H1 (cell line): ENCODE measurements at regions not wholly inside any gene's neighbourhood (a gene's known extent, or its start where the extent isn't known, plus 50 kb on each side); places are given as distances from the start of the nearest gene placed in this dataset.
"Not testable (repeated sequence)": the region's sequence is repeated elsewhere in the genome, so short reads cannot be mapped to it uniquely, and the experiment has no call there.

Experiments used
- CTCF ChIA-PET: fragments of 300-600 bp; sonication (Branson Sonifier 250); formaldehyde crosslinking; loops from one replicate; lab custom pipeline; 2021; ENCODE audit not compliant: partially characterized antibody; lab: Charles Lee
- POLR2A ChIA-PET: fragments of 300-600 bp; sonication (Branson Sonifier 250); formaldehyde crosslinking; loops from one replicate; lab custom pipeline; 2021; ENCODE audit warnings: inconsistent platforms; ENCODE audit not compliant: partially characterized antibody; lab: Charles Lee
- DNase-seq, 2 experiments: peaks; one replicate each; pipeline versions ENCODE4 v3.0.0 to v3.0.0-alpha.2; 2010 to 2022; ENCODE audit warnings: low spot score in 2 of 2, low read depth in 1 of 2, mixed read lengths in 1 of 2
- FAIRE-seq: peaks from 2 replicates; lab custom pipeline; 2011; peaks lifted over from hg19 to GRCh38; lab: Jason Lieb, UNC
- H2AFZ ChIP-seq: 2 replicates; pipeline ENCODE4 v1.8.1; 2012; ENCODE audit warnings: low read length, inconsistent platforms
- H2AK5ac ChIP-seq: 2 replicates; pipeline ENCODE4 v1.6.1; 2013; ENCODE audit warnings: low read depth, low read length
- H2BK120ac ChIP-seq: replicated peaks from 2 replicates; pipeline ENCODE3; 2013; ENCODE audit warnings: low read depth, low read length, inconsistent platforms
- H2BK12ac ChIP-seq: 2 replicates; pipeline ENCODE4 v1.6.1; 2013; ENCODE audit warnings: low read depth, low read length
- H2BK15ac ChIP-seq: 2 replicates; pipeline ENCODE4 v1.6.1; 2013; ENCODE audit warnings: low read length
- H2BK20ac ChIP-seq: 2 replicates; pipeline ENCODE4 v1.6.1; 2013; ENCODE audit warnings: low read length
- H2BK5ac ChIP-seq: 2 replicates; pipeline ENCODE4 v1.6.1; 2013; ENCODE audit warnings: low read depth, low read length
- H3K14ac ChIP-seq: 2 replicates; pipeline ENCODE4 v1.6.1; 2013; ENCODE audit warnings: inconsistent platforms; ENCODE audit not compliant: insufficient read length
- H3K18ac ChIP-seq: 2 replicates; pipeline ENCODE4 v1.6.1; 2013; ENCODE audit warnings: low read length; ENCODE audit errors: extremely low read depth
- H3K23ac ChIP-seq: 2 replicates; pipeline ENCODE4 v1.6.1; 2013; ENCODE audit warnings: inconsistent platforms; ENCODE audit not compliant: insufficient read length
- H3K23me2 ChIP-seq: 2 replicates; pipeline ENCODE4 v1.6.1; 2013; ENCODE audit warnings: low read depth, low read length
- H3K27ac ChIP-seq: 2 replicates; pipeline ENCODE4 v1.6.1; 2011; ENCODE audit warnings: low read depth, low read length, inconsistent platforms
- H3K27me3 ChIP-seq, 4 experiments: replicated peaks in 1 of 4; 1 replicate in 1 of 4; 2 replicates in 3 of 4; pipeline versions ENCODE4 v1.6.1 to v1.8.1; 2011 to 2013; ENCODE audit warnings: low read length in 3 of 4, mild to moderate bottlenecking in 3 of 4, inconsistent platforms in 2 of 4, mixed read lengths in 2 of 4, moderate library complexity in 1 of 4; ENCODE audit not compliant: control insufficient read depth in 3 of 4, insufficient read depth in 3 of 4; ENCODE audit errors: extremely low read depth in 1 of 4
- H3K36me3 ChIP-seq, 4 experiments: 2 replicates each; pipeline versions ENCODE4 v1.6.1 to v1.8.1; 2011 to 2013; ENCODE audit warnings: mild to moderate bottlenecking in 4 of 4, low read length in 3 of 4, moderate library complexity in 2 of 4, control low read depth in 1 of 4, inconsistent platforms in 1 of 4; ENCODE audit not compliant: insufficient read depth in 4 of 4, control insufficient read depth in 2 of 4
- H3K4ac ChIP-seq: replicated peaks from 2 replicates; pipeline ENCODE3; 2013; ENCODE audit warnings: low read length, low read depth, mixed read lengths, inconsistent platforms; ENCODE audit not compliant: insufficient read length
- H3K4me1 ChIP-seq, 4 experiments: replicated peaks in 1 of 4; 1 replicate in 1 of 4; 2 replicates in 3 of 4; pipeline versions ENCODE4 v1.6.1 to v1.8.1; 2011 to 2013; ENCODE audit warnings: low read length in 3 of 4, inconsistent platforms in 2 of 4, mixed read lengths in 1 of 4; ENCODE audit not compliant: insufficient read depth in 4 of 4, control insufficient read depth in 3 of 4
- H3K4me2 ChIP-seq, 2 experiments: 2 replicates each; pipeline versions ENCODE4 v1.6.1 to v1.8.1; 2011 to 2013; ENCODE audit warnings: low read depth in 2 of 2, low read length in 2 of 2, control low read depth in 1 of 2, inconsistent platforms in 1 of 2, mild to moderate bottlenecking in 1 of 2; ENCODE audit not compliant: insufficient read depth in 1 of 2
- H3K4me3 ChIP-seq, 4 experiments: fragments of 200-600, 300-600 bp in 1 of 4; sonication (generic), shearing (Covaris generic), sonication (Bioruptor Twin) in 1 of 4; 2 replicates each; pipeline versions ENCODE4 v1.5.1 to v1.8.1; 2011 to 2016; ENCODE audit warnings: low read length in 4 of 4, low read depth in 3 of 4, control low read depth in 2 of 4, inconsistent platforms in 2 of 4, mild to moderate bottlenecking in 2 of 4, mixed read lengths in 1 of 4, moderate library complexity in 1 of 4; ENCODE audit not compliant: insufficient read depth in 2 of 4; ENCODE audit errors: extremely low read depth in 1 of 4
- H3K56ac ChIP-seq: replicated peaks from 2 replicates; pipeline ENCODE3; 2013; ENCODE audit warnings: low read depth, mild to moderate bottlenecking, mixed read lengths, low read length, inconsistent platforms; ENCODE audit not compliant: insufficient read length
- H3K79me1 ChIP-seq: 2 replicates; pipeline ENCODE4 v1.6.1; 2013; ENCODE audit warnings: low read depth, low read length, control low read depth
- H3K79me2 ChIP-seq, 2 experiments: 2 replicates each; pipeline versions ENCODE4 v1.6.1 to v1.8.1; 2012 to 2013; ENCODE audit warnings: low read length in 2 of 2, mild to moderate bottlenecking in 2 of 2, inconsistent platforms in 1 of 2; ENCODE audit not compliant: insufficient read depth in 2 of 2, control insufficient read depth in 1 of 2
- H3K9ac ChIP-seq, 4 experiments: replicated peaks in 1 of 4; 1 replicate in 1 of 4; 2 replicates in 3 of 4; pipeline versions ENCODE4 v1.6.1 to v1.8.1; 2011 to 2013; ENCODE audit warnings: low read depth in 3 of 4, low read length in 3 of 4, control low read depth in 2 of 4, mild to moderate bottlenecking in 2 of 4, moderate library complexity in 2 of 4, inconsistent platforms in 1 of 4; ENCODE audit errors: extremely low read depth in 1 of 4
- H3K9me3 ChIP-seq, 2 experiments: 2 replicates each; pipeline versions ENCODE4 v1.6.1 to v1.8.1; 2012 to 2013; ENCODE audit warnings: mild to moderate bottlenecking in 2 of 2, moderate library complexity in 2 of 2, control low read depth in 1 of 2, inconsistent platforms in 1 of 2, low read depth in 1 of 2, low read length in 1 of 2, mixed read lengths in 1 of 2; ENCODE audit not compliant: insufficient read depth in 2 of 2
- H4K20me1 ChIP-seq, 2 experiments: replicated peaks in 1 of 2; 2 replicates each; pipeline versions ENCODE3 to v1.8.1; 2011 to 2013; ENCODE audit warnings: inconsistent platforms in 2 of 2, low read length in 2 of 2, mild to moderate bottlenecking in 1 of 2; ENCODE audit not compliant: insufficient read depth in 2 of 2, control insufficient read depth in 1 of 2
- H4K5ac ChIP-seq: 2 replicates; pipeline ENCODE4 v1.6.1; 2013; ENCODE audit warnings: low read length, low read depth, mixed read lengths, inconsistent platforms; ENCODE audit not compliant: insufficient read length
- H4K8ac ChIP-seq: 2 replicates; pipeline ENCODE4 v1.8.0; 2013; ENCODE audit warnings: mild to moderate bottlenecking, moderate library complexity, low read length, inconsistent platforms; ENCODE audit not compliant: insufficient read depth; ENCODE audit errors: extremely low read depth
- H4K91ac ChIP-seq: replicated peaks from 2 replicates; pipeline ENCODE3; 2013; ENCODE audit warnings: low read length, mixed read lengths, inconsistent platforms; ENCODE audit not compliant: insufficient read length
- CTCF ChIP-seq, 3 experiments: IDR thresholded peaks; 1 replicate in 2 of 3; 2 replicates in 1 of 3; pipeline versions ENCODE4 v1.5.1 to v1.6.1; 2011; ENCODE audit warnings: low read length in 3 of 3, mild to moderate bottlenecking in 3 of 3, inconsistent platforms in 2 of 3, low read depth in 1 of 3, moderate library complexity in 1 of 3; ENCODE audit not compliant: insufficient read depth in 1 of 3; ENCODE audit errors: control extremely low read depth in 1 of 3
- GABPA ChIP-seq: IDR thresholded peaks from 2 replicates; pipeline ENCODE4 v1.6.1; 2011; ENCODE audit warnings: mild to moderate bottlenecking, low read length, moderate library complexity, borderline replicate concordance; ENCODE audit not compliant: insufficient read depth
- KDM4A ChIP-seq: IDR thresholded peaks from one replicate; pipeline ENCODE4 v1.7.1; 2012; ENCODE audit warnings: low read depth, mild to moderate bottlenecking, moderate library complexity, low read length, inconsistent platforms; ENCODE audit not compliant: severe bottlenecking
- RFX5 ChIP-seq: IDR thresholded peaks from 2 replicates; pipeline ENCODE4 v1.6.1; 2011; ENCODE audit warnings: low read depth, low read length, improper control_type of control experiment, borderline replicate concordance
- WGBS, 2 experiments: shearing (Covaris generic) in 1 of 2; methylation state at CpG; one replicate each; pipeline versions ENCODE4 v1.1.6 to v1.1.7; 2013 to 2015; ENCODE audit warnings: low lambda C conversion rate in 2 of 2, mixed read lengths in 2 of 2, inconsistent platforms in 1 of 2, low coverage in 1 of 2, missing lambda C conversion rate in 1 of 2; ENCODE audit not compliant: insufficient replicate concordance in 2 of 2, insufficient coverage in 1 of 2, insufficient read length in 1 of 2; ENCODE audit errors: extremely low coverage in 1 of 2, missing lambda C conversion rate in 1 of 2; 5-methylcytosine and 5-hydroxymethylcytosine counted together

- TF ChIP-seq CTCF (IDR thresholded peaks at IDR 0.05; ENCODE audit: control extremely low read depth in 1 of 3, insufficient read depth in 1 of 3, low read depth in 1 of 3, low read length in 3 of 3) (no peak), RFX5 (no peak), KDM4A (no peak), GABPA (no peak)
Observed at GRCh38 chr5:40198736-40199135, 481.0 kb upstream of the PTGER4 start (continued).

GRCh38 chr5:40195574-40195973 is 484.1 kb upstream of the PTGER4 start:
- H3K56ac ChIP-seq, H3K4me1 ChIP-seq, H2AFZ ChIP-seq, H2BK20ac ChIP-seq, H2BK15ac ChIP-seq, H3K14ac ChIP-seq, H2AK5ac ChIP-seq, H4K20me1 ChIP-seq, H3K79me1 ChIP-seq, H3K4me2 ChIP-seq, H3K27ac ChIP-seq, H4K8ac ChIP-seq, H3K4ac ChIP-seq, H3K4me3 ChIP-seq, H2BK5ac ChIP-seq, H3K79me2 ChIP-seq, H4K5ac ChIP-seq, H3K23me2 ChIP-seq, H3K9ac ChIP-seq, FAIRE-seq, H3K36me3 ChIP-seq, H3K18ac ChIP-seq, H3K9me3 ChIP-seq, H3K23ac ChIP-seq, H4K91ac ChIP-seq, H2BK12ac ChIP-seq, H2BK120ac ChIP-seq, DNase-seq, POLR2A ChIA-PET, H3K27me3 ChIP-seq, CTCF ChIA-PET: not testable (repeated sequence)
- 86% methylated on average over 6 of the region's 7 CpGs; no CpG with 5 or more reads in 1 of the 2 experiments for WGBS, 2 experiments
